ENCODE measurements at regions not wholly inside any gene's neighbourhood (a gene's known extent, or its start where the extent isn't known, plus 50 kb on each side); places are given as distances from the start of the nearest gene placed in this dataset.

GRCh38 chr1:98021126-98021525 is 100.3 kb upstream of the DPYD start:
- no peak for TF ChIP-seq CTCF (IDR thresholded peaks at IDR 0.05; ENCODE audit: low read depth, low read length)
- no peak for DNase-seq (ENCODE audit: extremely low read depth, low read depth)

GRCh38 chr1:98019747-98020146 is 98.9 kb upstream of the DPYD start:
- no peak for DNase-seq (ENCODE audit: extremely low read depth, low read depth)
- TF ChIP-seq CTCF (IDR thresholded peaks at IDR 0.05; ENCODE audit: low read depth, low read length): no peak

- DNase-seq (ENCODE audit: extremely low read depth, low read depth): no peak
- TF ChIP-seq CTCF (IDR thresholded peaks at IDR 0.05; ENCODE audit: low read depth, low read length): no peak
Observed at GRCh38 chr1:98018074-98018473, 97.2 kb upstream of the DPYD start.

DNA sequence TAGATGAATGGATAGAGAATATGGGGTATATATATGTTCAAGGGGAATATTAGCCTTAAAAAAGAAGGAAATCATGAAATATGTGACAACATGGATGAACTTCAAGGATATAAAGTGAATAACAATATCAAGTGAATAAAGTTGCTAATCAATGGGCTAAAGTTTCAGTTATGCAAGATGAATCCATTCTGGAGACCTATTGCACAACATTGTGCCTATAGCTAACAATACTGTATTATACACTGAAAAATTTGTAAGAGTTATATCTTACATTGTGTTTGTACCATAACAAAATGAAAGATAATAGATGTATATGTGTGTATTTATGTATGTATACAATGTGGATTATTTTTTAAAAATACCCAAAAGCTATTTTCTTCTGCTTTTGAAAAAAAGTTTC is 96.3 kb upstream of the DPYD start:
- no peak for TF ChIP-seq CTCF (IDR thresholded peaks at IDR 0.05; ENCODE audit: low read depth, low read length)
- no peak for DNase-seq (ENCODE audit: extremely low read depth, low read depth)

- no peak for TF ChIP-seq CTCF (IDR thresholded peaks at IDR 0.05; ENCODE audit: low read depth, low read length)
- DNase-seq (ENCODE audit: extremely low read depth, low read depth): no peak
Observed at GRCh38 chr1:98008373-98008772, 87.5 kb upstream of the DPYD start.

DNA sequence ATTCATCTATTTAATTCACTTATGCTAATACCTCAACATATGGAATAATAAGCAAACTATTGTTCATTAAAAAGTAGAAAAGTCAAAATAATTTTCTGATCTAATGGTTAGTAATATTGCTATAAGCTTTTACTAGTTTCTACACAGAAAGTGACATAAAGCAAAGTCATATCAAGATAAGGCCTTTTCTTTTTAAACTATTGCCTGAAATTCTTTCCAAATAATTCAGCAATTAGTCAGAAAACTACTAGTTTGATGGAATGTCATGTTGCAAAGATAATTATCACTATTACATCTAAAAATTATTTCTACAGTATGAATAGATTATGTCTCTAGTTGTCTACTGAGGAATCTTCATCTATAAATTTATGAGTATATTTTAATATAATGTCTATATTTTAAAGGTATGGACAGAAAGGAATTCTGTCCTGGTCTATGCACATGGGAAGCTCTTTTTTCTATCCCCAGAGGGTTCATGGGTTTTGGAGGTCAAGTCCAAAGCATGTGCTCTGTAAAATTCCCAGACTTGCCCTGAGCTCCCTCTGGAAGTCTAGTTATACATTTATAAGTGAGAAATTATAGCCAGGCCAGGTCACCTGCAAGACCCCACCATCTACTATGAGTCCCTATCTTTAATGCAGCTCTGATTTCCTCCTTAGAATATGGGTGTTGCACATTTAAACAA is 84.6 kb upstream of the DPYD start:
- TF ChIP-seq CTCF (IDR thresholded peaks at IDR 0.05; ENCODE audit: low read depth, low read length): no peak
- DNase-seq (ENCODE audit: extremely low read depth, low read depth): no peak

DNA sequence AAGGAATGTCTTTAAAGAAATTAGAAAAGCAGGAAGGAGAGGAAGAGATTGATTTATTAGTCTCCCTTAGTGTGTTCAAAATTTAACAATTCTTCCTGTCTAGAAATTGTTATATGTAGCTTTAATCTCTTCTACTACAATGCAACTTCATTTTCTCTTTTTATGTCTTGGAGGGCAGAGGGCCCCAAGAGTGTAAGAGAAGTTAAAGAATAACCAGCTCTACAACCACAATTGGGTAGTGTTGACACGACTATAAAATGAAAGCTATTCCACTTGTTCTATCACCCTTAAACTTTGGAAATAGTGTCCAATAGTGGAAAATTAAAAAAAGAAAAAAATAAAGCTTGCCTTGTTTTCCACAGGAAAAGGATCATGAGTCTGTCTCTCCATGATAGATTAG is 82.6 kb upstream of the DPYD start:
- TF ChIP-seq CTCF (IDR thresholded peaks at IDR 0.05; ENCODE audit: low read depth, low read length): no peak
- no peak for DNase-seq (ENCODE audit: extremely low read depth, low read depth)
